Vagina (tissue), 2 donors: ENCODE measurements at regions not wholly inside any gene's neighbourhood (a gene's known extent, or its start where the extent isn't known, plus 50 kb on each side); places are given as distances from the start of the nearest gene placed in this dataset.

ENCODE experiments used
- DNase-seq, 2 donors: peaks; one replicate each; pipeline ENCODE4 v3.0.0-alpha.2; 2017; ENCODE audit errors: extremely low spot score in 2 of 2
- H3K27ac ChIP-seq: fragments of 200-600 bp; sonication (generic); one replicate; pipeline ENCODE4 v1.5.1; 2019
- H3K27me3 ChIP-seq: fragments of 200-600 bp; sonication (generic); one replicate; pipeline ENCODE4 v1.5.1; 2019
- H3K36me3 ChIP-seq, 2 donors: fragments of 200-600 bp; sonication (generic); one replicate each; pipeline ENCODE4 v1.5.1; 2017 to 2019
- H3K4me1 ChIP-seq: fragments of 200-600 bp; sonication (generic); one replicate; pipeline ENCODE4 v1.5.1; 2019
- H3K4me3 ChIP-seq, 2 donors: fragments of 200-600 bp; sonication (generic); 1 replicate in 1 of 2; 2 replicates in 1 of 2; pipeline ENCODE4 v1.5.1; 2016 to 2019
- H3K9me3 ChIP-seq: fragments of 200-600 bp; sonication (generic); one replicate; pipeline ENCODE4 v1.5.1; 2019
- CTCF ChIP-seq, 3 experiments: fragments of 450-650 bp in 2 of 3; fragments of 200-600 bp in 1 of 3; sonication (generic) in 1 of 3; IDR thresholded peaks; one replicate each; pipeline ENCODE4 v1.5.1; 2017 to 2019; ENCODE audit warnings: antibody characterized with exemption in 3 of 3, mild to moderate bottlenecking in 2 of 3, moderate library complexity in 2 of 3
- POLR2A ChIP-seq, 2 donors: fragments of 450-650 bp; IDR thresholded peaks; one replicate each; pipeline ENCODE4 v1.6.1; 2017; ENCODE audit warnings: antibody characterized with exemption in 2 of 2, mild to moderate bottlenecking in 2 of 2, moderate library complexity in 2 of 2
- POLR2AphosphoS5 ChIP-seq, 2 donors: sonication (generic); formaldehyde crosslinking; IDR thresholded peaks; one replicate each; pipeline ENCODE4 v1.9.0; 2017; ENCODE audit warnings: antibody characterized with exemption in 2 of 2, mild to moderate bottlenecking in 2 of 2, low read depth in 1 of 2; ENCODE audit not compliant: insufficient read depth in 1 of 2
- intact Hi-C: fragments of 100-400 bp; cut with DNase I; formaldehyde crosslinking; loops from one replicate; pipeline ENCODE4 v1.15.1; 2023

DNA sequence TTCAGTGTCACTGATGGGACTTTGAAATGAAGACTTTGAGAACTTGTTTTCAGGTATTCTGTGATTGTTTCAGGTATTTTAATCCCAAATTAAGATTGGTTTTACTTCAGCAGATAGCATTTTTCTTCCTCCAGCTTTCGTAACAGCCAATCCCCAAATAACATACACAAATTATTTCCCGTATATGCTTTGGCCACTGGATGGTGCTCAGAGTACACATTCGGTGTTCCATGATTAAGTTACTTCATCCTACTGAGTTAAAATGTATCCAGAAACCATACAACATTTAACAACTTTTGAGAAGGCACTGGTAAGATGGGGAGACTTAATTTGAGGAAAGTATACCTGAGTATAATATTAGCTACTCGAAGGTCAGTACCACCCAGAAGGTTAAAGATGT lies 233.4 kb upstream of the FAM47A start:
- H3K27me3 ChIP-seq = no peaks in the 10 kb centered on the region
- H3K36me3 ChIP-seq = no peaks in the 10 kb centered on the region
- no peak overlapping the region for H3K4me3 ChIP-seq
- no peak for DNase-seq
- H3K27ac ChIP-seq = no peak overlapping the region
- H3K4me1 ChIP-seq = no peaks in the 10 kb centered on the region
- no peaks in the 10 kb centered on the region for H3K9me3 ChIP-seq
- intact Hi-C loops = no loop called here
- peak in 1 of 3 experiments; percentile 24 for TF ChIP-seq CTCF (IDR thresholded peaks at IDR 0.05)
- no peak for TF ChIP-seq POLR2AphosphoS5 (IDR thresholded peaks at IDR 0.05; ENCODE audit: insufficient read depth in 1 of 2, low read depth in 1 of 2)
- no peak for TF ChIP-seq POLR2A (IDR thresholded peaks at IDR 0.05)

GRCh38 chrX:34350561-34351335 lies 218.6 kb upstream of the FAM47A start:
- TF ChIP-seq POLR2A (IDR thresholded peaks at IDR 0.05) = no peak
- no peak for TF ChIP-seq CTCF (IDR thresholded peaks at IDR 0.05)
- TF ChIP-seq POLR2AphosphoS5 (IDR thresholded peaks at IDR 0.05; ENCODE audit: insufficient read depth in 1 of 2, low read depth in 1 of 2) = no peak
- Histone ChIP-seq H3K36me3 (no peaks in the 10 kb centered on the region), H3K27me3 (no peaks in the 10 kb centered on the region), H3K27ac (no peak overlapping the region), H3K9me3 (no peaks in the 10 kb centered on the region), H3K4me1 (no peaks in the 10 kb centered on the region), H3K4me3 (no peak overlapping the region)
- intact Hi-C loops = no loop called here
- no peak for DNase-seq

DNA sequence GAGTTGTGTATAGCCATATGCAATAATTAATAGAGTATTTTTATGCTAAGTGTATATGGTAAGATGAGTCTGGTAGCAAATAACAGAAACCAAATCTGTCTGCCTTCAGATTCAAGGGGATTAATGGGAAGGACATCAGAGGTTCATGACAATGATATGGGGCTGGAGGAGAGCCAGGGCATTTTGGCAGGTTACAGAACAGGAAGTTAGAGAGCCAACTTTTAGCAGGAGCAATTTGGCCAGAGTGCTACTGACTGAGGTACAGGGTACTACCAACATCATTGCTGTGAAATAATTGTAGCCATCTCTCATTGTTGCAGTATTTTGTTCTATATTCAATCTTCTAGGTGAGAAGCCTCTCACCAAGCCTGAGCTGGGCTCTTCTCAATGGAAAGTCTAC lies 210.9 kb upstream of the FAM47A start:
- Histone ChIP-seq H3K36me3 (no peaks in the 10 kb centered on the region), H3K9me3 (no peaks in the 10 kb centered on the region), H3K4me1 (no peaks in the 10 kb centered on the region), H3K27me3 (no peaks in the 10 kb centered on the region), H3K27ac (no peak overlapping the region), H3K4me3 (no peak overlapping the region)
- intact Hi-C loops = no loop called here
- TF ChIP-seq CTCF (IDR thresholded peaks at IDR 0.05) = no peak
- no peak for TF ChIP-seq POLR2AphosphoS5 (IDR thresholded peaks at IDR 0.05; ENCODE audit: insufficient read depth in 1 of 2, low read depth in 1 of 2)
- no peak for TF ChIP-seq POLR2A (IDR thresholded peaks at IDR 0.05)
- DNase-seq = no peak

DNA sequence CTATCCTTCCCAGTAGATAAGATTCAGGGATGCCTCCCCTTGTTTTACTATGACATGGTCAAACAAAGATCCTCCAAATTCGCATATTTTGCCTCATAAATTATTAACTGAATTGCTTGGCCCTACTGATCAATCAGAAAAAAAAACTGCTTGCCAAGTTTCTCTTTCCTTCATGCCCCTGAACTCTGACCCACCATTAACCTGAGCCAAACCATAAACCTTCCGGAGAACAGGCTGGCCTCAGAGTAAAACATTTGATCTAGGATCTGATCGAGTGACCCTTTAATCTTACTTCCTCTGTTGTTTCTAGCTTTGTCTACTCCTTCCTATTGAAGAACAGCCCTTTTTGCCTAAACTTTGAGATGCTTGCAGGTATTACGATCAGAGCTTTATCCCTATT lies 209.7 kb upstream of the FAM47A start:
- Histone ChIP-seq H3K4me1 (no peaks in the 10 kb centered on the region), H3K27ac (no peak overlapping the region), H3K4me3 (no peak overlapping the region), H3K9me3 (no peaks in the 10 kb centered on the region), H3K36me3 (no peaks in the 10 kb centered on the region), H3K27me3 (no peaks in the 10 kb centered on the region)
- TF ChIP-seq POLR2A (IDR thresholded peaks at IDR 0.05) (no peak), CTCF (IDR thresholded peaks at IDR 0.05) (no peak), POLR2AphosphoS5 (IDR thresholded peaks at IDR 0.05; ENCODE audit: insufficient read depth in 1 of 2, low read depth in 1 of 2) (no peak)
- no peak for DNase-seq
- intact Hi-C loops = no loop called here

DNA sequence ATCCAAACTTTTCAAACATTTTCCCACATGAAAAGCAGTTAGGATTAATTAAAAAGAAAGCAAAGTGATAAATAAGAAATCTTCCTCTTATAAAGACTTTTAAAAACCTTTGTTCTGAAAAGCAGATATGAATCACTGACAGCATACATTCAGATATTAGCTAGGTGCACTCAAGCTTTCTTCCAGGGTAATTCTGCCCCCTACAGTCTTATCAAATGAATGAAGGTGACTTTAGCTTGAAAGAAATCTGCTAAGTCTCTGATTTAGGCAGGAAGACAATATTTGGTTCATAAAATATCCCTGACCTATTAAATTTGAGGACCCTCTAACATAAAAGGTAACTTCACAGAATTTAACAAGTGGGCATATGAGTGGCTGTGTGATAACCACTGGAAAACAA lies 209.1 kb upstream of the FAM47A start:
- Histone ChIP-seq H3K27ac (no peak overlapping the region), H3K9me3 (no peaks in the 10 kb centered on the region), H3K4me3 (no peak overlapping the region), H3K36me3 (no peaks in the 10 kb centered on the region), H3K27me3 (no peaks in the 10 kb centered on the region), H3K4me1 (no peaks in the 10 kb centered on the region)
- DNase-seq = no peak
- intact Hi-C loops = no loop called here
- TF ChIP-seq CTCF (IDR thresholded peaks at IDR 0.05) = no peak
- TF ChIP-seq POLR2A (IDR thresholded peaks at IDR 0.05) = no peak
- TF ChIP-seq POLR2AphosphoS5 (IDR thresholded peaks at IDR 0.05; ENCODE audit: insufficient read depth in 1 of 2, low read depth in 1 of 2) = no peak
